Stomach (tissue), 8 donors: ENCODE measurements at regions not wholly inside any gene's neighbourhood (a gene's known extent, or its start where the extent isn't known, plus 50 kb on each side); places are given as distances from the start of the nearest gene placed in this dataset.

ENCODE experiments used
- DNase-seq, 2 donors: peaks; one replicate each; pipeline versions ENCODE4 v3.0.0 to v3.0.0-alpha.2; 2013 to 2019
- H3K27ac ChIP-seq, 5 donors: fragments of 200-600 bp in 4 of 5; sonication (generic) in 4 of 5; one replicate each; pipeline ENCODE4 v1.5.1; 2013 to 2019; ENCODE audit warnings: mild to moderate bottlenecking in 1 of 5, moderate library complexity in 1 of 5
- H3K27me3 ChIP-seq, 3 donors: fragments of 200-600 bp; sonication (generic); one replicate each; pipeline ENCODE4 v1.5.1; 2017 to 2019; ENCODE audit warnings: mixed run types in 1 of 3
- H3K36me3 ChIP-seq, 4 donors: fragments of 200-600 bp; sonication (generic); 1 replicate in 3 of 4; 2 replicates in 1 of 4; pipeline ENCODE4 v1.5.1; 2016 to 2019
- H3K4me1 ChIP-seq, 4 donors: fragments of 200-600 bp; sonication (generic); one replicate each; pipeline ENCODE4 v1.5.1; 2016 to 2019
- H3K4me3 ChIP-seq, 4 donors: fragments of 200-600 bp; sonication (generic) in 3 of 4; one replicate each; pipeline ENCODE4 v1.5.1; 2016 to 2019; ENCODE audit warnings: mild to moderate bottlenecking in 1 of 4
- H3K9me3 ChIP-seq, 4 donors: fragments of 200-600 bp; sonication (generic); one replicate each; pipeline ENCODE4 v1.5.1; 2016 to 2019
- CTCF ChIP-seq, 7 experiments: fragments of 450-650 bp in 4 of 7; fragments of 200-600 bp in 3 of 7; sonication (generic) in 3 of 7; IDR thresholded peaks; one replicate each; pipeline ENCODE4 v1.5.1; 2016 to 2019; ENCODE audit warnings: antibody characterized with exemption in 7 of 7, control low read depth in 2 of 7, mild to moderate bottlenecking in 1 of 7
- EP300 ChIP-seq: sonication (generic); formaldehyde crosslinking; IDR thresholded peaks from one replicate; pipeline ENCODE4 v1.6.1; 2017; ENCODE audit warnings: antibody characterized with exemption
- POLR2A ChIP-seq, 4 donors: fragments of 450-650 bp; IDR thresholded peaks; one replicate each; pipeline ENCODE4 v1.6.1; 2016; ENCODE audit warnings: antibody characterized with exemption in 4 of 4, control low read depth in 2 of 4, mild to moderate bottlenecking in 1 of 4, moderate library complexity in 1 of 4
- POLR2AphosphoS5 ChIP-seq, 3 donors: sonication (generic); formaldehyde crosslinking; IDR thresholded peaks; one replicate each; pipeline ENCODE4 v1.6.1; 2016; ENCODE audit warnings: antibody characterized with exemption in 3 of 3
- WGBS, 5 donors: extraction: QIAGEN DNeasy Blood & Tissue Kit in 3 of 5; methylation state at CpG; one replicate each; pipeline versions ENCODE4 v1.1.5 to v1.1.7; 2013 to 2018; 5-methylcytosine and 5-hydroxymethylcytosine counted together
- intact Hi-C: fragments of 100-400 bp; cut with DNase I; formaldehyde crosslinking; loops from one replicate; pipeline ENCODE4 v1.15.1; 2023; ENCODE audit warnings: low total_unique reads
- donor health status: healthy with polysubstance abuse.
- donor health status: Bipolar disorder and iron deficiency.
- donor health status: healthy.

- Histone ChIP-seq H3K9me3 (no peaks in the 10 kb centered on the region), H3K4me1 (no peaks in the 10 kb centered on the region), H3K36me3 (no peaks in the 10 kb centered on the region), H3K27ac (no peak overlapping the region), H3K27me3 (no peaks in the 10 kb centered on the region), H3K4me3 (no peak overlapping the region)
- intact Hi-C loops, result no loop called here
- TF ChIP-seq EP300, result no peak
- TF ChIP-seq CTCF (IDR thresholded peaks at IDR 0.05), result no peak
- TF ChIP-seq POLR2A (IDR thresholded peaks at IDR 0.05), result no peak
- no peak for TF ChIP-seq POLR2AphosphoS5 (IDR thresholded peaks at IDR 0.05)
- DNase-seq, result no peak
- WGBS, 5 donors, result 74 to 86% (median 82%) methylated on average over 4 of the region's 4 CpGs
Observed at GRCh38 chr6:45791211-45792168, 224.2 kb downstream of the CLIC5 start.

DNA sequence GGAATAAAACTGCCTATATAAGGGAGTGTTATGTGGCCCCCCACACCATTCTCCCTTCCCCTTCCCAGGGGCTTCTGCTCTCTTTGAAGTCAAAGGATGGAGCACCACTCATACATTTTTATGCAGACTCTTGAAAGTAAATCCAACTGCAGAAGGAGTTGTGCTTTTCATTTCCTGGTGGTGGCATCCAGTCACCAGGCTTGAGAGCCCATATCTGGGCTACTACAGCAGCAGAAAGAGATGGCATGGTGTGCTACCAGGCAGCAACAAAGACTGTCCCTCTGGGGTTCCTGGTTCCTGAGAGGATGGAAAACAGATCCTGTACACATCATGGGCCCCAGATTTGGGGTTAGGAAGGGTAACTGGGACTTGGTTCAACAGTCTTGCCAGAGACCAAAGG, 226.4 kb downstream of the CLIC5 start:
- TF ChIP-seq EP300 (no peak), CTCF (IDR thresholded peaks at IDR 0.05) (no peak), POLR2A (IDR thresholded peaks at IDR 0.05) (no peak), POLR2AphosphoS5 (IDR thresholded peaks at IDR 0.05) (no peak)
- DNase-seq, result no peak
- H3K27ac ChIP-seq, result no peak overlapping the region
- H3K27me3 ChIP-seq, result no peaks in the 10 kb centered on the region
- intact Hi-C loops, result no loop called here
- no peak overlapping the region for H3K4me3 ChIP-seq
- H3K9me3 ChIP-seq, result no peaks in the 10 kb centered on the region
- no peaks in the 10 kb centered on the region for H3K4me1 ChIP-seq
- H3K36me3 ChIP-seq, result no peaks in the 10 kb centered on the region

GRCh38 chr6:45787384-45787783, 228.3 kb downstream of the CLIC5 start:
- no peak overlapping the region for H3K27ac ChIP-seq
- TF ChIP-seq EP300, result no peak
- TF ChIP-seq POLR2A (IDR thresholded peaks at IDR 0.05), result no peak
- TF ChIP-seq POLR2AphosphoS5 (IDR thresholded peaks at IDR 0.05), result no peak
- no peak for TF ChIP-seq CTCF (IDR thresholded peaks at IDR 0.05)
- no peaks in the 10 kb centered on the region for H3K36me3 ChIP-seq
- H3K4me1 ChIP-seq, result no peaks in the 10 kb centered on the region
- no peak for DNase-seq
- H3K9me3 ChIP-seq, result no peaks in the 10 kb centered on the region
- intact Hi-C loops, result no loop called here
- H3K4me3 ChIP-seq, result no peak overlapping the region
- WGBS, 5 donors, result 62 to 79% (median 76%) methylated on average over 3 of the region's 3 CpGs
- no peaks in the 10 kb centered on the region for H3K27me3 ChIP-seq

DNA sequence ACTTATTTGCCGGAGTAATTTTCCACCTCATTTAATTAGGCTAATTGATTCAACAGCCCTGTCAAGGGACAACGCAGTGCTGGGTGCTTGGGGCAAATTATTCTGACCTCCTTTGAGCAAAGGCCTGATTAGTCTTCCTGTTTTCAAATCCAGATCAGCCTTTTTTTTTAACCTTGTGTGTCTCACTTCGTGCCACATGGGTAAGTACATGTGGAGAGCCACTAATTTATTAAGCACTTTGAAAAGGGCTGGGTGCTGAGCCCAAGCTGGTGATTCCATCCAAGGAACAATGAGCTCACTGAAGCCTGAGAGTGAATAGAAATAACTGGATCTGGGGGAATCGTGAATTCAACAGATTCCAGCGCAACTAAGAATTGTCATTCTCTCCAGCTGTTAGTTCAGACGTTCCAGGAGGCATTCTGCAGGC, 229.3 kb downstream of the CLIC5 start:
- Histone ChIP-seq H3K27ac (no peak overlapping the region), H3K36me3 (no peaks in the 10 kb centered on the region), H3K4me3 (no peak overlapping the region), H3K27me3 (no peaks in the 10 kb centered on the region), H3K9me3 (no peaks in the 10 kb centered on the region), H3K4me1 (no peaks in the 10 kb centered on the region)
- TF ChIP-seq POLR2AphosphoS5 (IDR thresholded peaks at IDR 0.05), result no peak
- no peak for TF ChIP-seq EP300
- no peak for TF ChIP-seq POLR2A (IDR thresholded peaks at IDR 0.05)
- TF ChIP-seq CTCF (IDR thresholded peaks at IDR 0.05), result no peak
- peak in 1 of 2 donors; percentile 10 for DNase-seq
- intact Hi-C loops, result no loop called here
- 73 to 82% (median 76%) methylated on average over 6 of the region's 6 CpGs for WGBS, 5 donors
